ENCODE measurements at regions not wholly inside any gene's neighbourhood (a gene's known extent, or its start where the extent isn't known, plus 50 kb on each side); places are given as distances from the start of the nearest gene placed in this dataset.

GRCh38 chr13:80211566-80211965, 129.4 kb downstream of the SPRY2 start:
- ATAC-seq (no peak), DNase-seq (ENCODE audit: low spot score) (no peak)
- Histone ChIP-seq H3K27me3 (ENCODE audit: insufficient read depth) (no peaks in the 10 kb centered on the region), H3K4me3 (no peak overlapping the region), H3K36me3 (ENCODE audit: insufficient read depth) (no peaks in the 10 kb centered on the region), H3K9me2 (ENCODE audit: insufficient read depth) (no peaks in the 10 kb centered on the region), H3K27ac (ENCODE audit: low read depth) (no peak overlapping the region), H3K79me2 (replicated peaks; ENCODE audit: insufficient read depth) (no peaks in the 10 kb centered on the region), H3F3A (replicated peaks; ENCODE audit: low read depth) (no peaks in the 10 kb centered on the region), H4K20me1 (replicated peaks; ENCODE audit: insufficient read depth) (no peaks in the 10 kb centered on the region), H3K4me2 (no peak overlapping the region), H3K4me1 (ENCODE audit: insufficient read depth) (peaks cover 19% of the 10 kb centered on the region), H2AFZ (no peak overlapping the region)
- no peaks in the 10 kb centered on the region for H3K36me3 Mint-ChIP-seq (ENCODE audit: low read depth)
- H3K4me1 Mint-ChIP-seq: peaks cover 20% of the 10 kb centered on the region
- H3K27me3 Mint-ChIP-seq (ENCODE audit: insufficient read depth, low read depth, poor library complexity): peaks cover 4% of the 10 kb centered on the region
- H3K27ac Mint-ChIP-seq: no peak overlapping the region
- no peak for TF ChIP-seq EZH2 (IDR thresholded peaks at IDR 0.05; ENCODE audit: low read depth, unreplicated experiment)
- TF ChIP-seq, protein P1, sequence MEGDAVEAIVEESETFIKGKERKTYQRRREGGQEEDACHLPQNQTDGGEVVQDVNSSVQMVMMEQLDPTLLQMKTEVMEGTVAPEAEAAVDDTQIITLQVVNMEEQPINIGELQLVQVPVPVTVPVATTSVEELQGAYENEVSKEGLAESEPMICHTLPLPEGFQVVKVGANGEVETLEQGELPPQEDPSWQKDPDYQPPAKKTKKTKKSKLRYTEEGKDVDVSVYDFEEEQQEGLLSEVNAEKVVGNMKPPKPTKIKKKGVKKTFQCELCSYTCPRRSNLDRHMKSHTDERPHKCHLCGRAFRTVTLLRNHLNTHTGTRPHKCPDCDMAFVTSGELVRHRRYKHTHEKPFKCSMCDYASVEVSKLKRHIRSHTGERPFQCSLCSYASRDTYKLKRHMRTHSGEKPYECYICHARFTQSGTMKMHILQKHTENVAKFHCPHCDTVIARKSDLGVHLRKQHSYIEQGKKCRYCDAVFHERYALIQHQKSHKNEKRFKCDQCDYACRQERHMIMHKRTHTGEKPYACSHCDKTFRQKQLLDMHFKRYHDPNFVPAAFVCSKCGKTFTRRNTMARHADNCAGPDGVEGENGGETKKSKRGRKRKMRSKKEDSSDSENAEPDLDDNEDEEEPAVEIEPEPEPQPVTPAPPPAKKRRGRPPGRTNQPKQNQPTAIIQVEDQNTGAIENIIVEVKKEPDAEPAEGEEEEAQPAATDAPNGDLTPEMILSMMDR (conservative IDR thresholded peaks at IDR 0.05; ENCODE audit: low read depth in 2 of 2): no peak
- TF ChIP-seq EZH2phosphoT487 (IDR thresholded peaks at IDR 0.05; ENCODE audit: unreplicated experiment): no peak
- TF ChIP-seq, protein P2, sequence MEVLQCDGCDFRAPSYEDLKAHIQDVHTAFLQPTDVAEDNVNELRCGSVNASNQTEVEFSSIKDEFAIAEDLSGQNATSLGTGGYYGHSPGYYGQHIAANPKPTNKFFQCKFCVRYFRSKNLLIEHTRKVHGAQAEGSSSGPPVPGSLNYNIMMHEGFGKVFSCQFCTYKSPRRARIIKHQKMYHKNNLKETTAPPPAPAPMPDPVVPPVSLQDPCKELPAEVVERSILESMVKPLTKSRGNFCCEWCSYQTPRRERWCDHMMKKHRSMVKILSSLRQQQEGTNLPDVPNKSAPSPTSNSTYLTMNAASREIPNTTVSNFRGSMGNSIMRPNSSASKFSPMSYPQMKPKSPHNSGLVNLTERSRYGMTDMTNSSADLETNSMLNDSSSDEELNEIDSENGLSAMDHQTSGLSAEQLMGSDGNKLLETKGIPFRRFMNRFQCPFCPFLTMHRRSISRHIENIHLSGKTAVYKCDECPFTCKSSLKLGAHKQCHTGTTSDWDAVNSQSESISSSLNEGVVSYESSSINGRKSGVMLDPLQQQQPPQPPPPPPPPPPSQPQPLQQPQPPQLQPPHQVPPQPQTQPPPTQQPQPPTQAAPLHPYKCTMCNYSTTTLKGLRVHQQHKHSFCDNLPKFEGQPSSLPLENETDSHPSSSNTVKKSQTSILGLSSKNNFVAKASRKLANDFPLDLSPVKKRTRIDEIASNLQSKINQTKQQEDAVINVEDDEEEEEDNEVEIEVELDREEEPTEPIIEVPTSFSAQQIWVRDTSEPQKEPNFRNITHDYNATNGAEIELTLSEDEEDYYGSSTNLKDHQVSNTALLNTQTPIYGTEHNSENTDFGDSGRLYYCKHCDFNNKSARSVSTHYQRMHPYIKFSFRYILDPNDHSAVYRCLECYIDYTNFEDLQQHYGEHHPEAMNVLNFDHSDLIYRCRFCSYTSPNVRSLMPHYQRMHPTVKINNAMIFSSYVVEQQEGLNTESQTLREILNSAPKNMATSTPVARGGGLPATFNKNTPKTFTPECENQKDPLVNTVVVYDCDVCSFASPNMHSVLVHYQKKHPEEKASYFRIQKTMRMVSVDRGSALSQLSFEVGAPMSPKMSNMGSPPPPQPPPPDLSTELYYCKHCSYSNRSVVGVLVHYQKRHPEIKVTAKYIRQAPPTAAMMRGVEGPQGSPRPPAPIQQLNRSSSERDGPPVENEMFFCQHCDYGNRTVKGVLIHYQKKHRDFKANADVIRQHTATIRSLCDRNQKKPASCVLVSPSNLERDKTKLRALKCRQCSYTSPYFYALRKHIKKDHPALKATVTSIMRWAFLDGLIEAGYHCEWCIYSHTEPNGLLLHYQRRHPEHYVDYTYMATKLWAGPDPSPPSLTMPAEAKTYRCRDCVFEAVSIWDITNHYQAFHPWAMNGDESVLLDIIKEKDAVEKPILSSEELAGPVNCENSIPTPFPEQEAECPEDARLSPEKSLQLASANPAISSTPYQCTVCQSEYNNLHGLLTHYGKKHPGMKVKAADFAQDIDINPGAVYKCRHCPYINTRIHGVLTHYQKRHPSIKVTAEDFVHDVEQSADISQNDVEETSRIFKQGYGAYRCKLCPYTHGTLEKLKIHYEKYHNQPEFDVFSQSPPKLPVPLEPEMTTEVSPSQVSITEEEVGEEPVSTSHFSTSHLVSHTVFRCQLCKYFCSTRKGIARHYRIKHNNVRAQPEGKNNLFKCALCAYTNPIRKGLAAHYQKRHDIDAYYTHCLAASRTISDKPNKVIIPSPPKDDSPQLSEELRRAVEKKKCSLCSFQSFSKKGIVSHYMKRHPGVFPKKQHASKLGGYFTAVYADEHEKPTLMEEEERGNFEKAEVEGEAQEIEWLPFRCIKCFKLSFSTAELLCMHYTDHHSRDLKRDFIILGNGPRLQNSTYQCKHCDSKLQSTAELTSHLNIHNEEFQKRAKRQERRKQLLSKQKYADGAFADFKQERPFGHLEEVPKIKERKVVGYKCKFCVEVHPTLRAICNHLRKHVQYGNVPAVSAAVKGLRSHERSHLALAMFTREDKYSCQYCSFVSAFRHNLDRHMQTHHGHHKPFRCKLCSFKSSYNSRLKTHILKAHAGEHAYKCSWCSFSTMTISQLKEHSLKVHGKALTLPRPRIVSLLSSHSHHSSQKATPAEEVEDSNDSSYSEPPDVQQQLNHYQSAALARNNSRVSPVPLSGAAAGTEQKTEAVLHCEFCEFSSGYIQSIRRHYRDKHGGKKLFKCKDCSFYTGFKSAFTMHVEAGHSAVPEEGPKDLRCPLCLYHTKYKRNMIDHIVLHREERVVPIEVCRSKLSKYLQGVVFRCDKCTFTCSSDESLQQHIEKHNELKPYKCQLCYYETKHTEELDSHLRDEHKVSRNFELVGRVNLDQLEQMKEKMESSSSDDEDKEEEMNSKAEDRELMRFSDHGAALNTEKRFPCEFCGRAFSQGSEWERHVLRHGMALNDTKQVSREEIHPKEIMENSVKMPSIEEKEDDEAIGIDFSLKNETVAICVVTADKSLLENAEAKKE (CRISPR knock-in tag; IDR thresholded peaks at IDR 0.05): no peak
- TF ChIP-seq CREB1 (CRISPR knock-in tag; IDR thresholded peaks at IDR 0.05; ENCODE audit: low read depth): no peak
- TF ChIP-seq STAT1 (IDR thresholded peaks at IDR 0.05; ENCODE audit: unreplicated experiment): no peak
- no peak for TF ChIP-seq ZNF331 (CRISPR knock-in tag; IDR thresholded peaks at IDR 0.05; ENCODE audit: low read depth)
- TF ChIP-seq, protein P3, sequence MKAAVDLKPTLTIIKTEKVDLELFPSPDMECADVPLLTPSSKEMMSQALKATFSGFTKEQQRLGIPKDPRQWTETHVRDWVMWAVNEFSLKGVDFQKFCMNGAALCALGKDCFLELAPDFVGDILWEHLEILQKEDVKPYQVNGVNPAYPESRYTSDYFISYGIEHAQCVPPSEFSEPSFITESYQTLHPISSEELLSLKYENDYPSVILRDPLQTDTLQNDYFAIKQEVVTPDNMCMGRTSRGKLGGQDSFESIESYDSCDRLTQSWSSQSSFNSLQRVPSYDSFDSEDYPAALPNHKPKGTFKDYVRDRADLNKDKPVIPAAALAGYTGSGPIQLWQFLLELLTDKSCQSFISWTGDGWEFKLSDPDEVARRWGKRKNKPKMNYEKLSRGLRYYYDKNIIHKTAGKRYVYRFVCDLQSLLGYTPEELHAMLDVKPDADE (IDR thresholded peaks at IDR 0.05): no peak
- no peak for TF ChIP-seq JUNB (IDR thresholded peaks at IDR 0.05; ENCODE audit: unreplicated experiment)
- no peak for TF ChIP-seq REST (IDR thresholded peaks at IDR 0.05; ENCODE audit: unreplicated experiment)
- no peak for TF ChIP-seq NANOG (IDR thresholded peaks at IDR 0.05; ENCODE audit: borderline replicate concordance)
- no peak for TF ChIP-seq POLR2AphosphoS5 (IDR thresholded peaks at IDR 0.05; ENCODE audit: low read depth)
- TF ChIP-seq ZNF114 (CRISPR knock-in tag; IDR thresholded peaks at IDR 0.05): no peak
- H3K4me3 Mint-ChIP-seq: no peak overlapping the region
- H3K9me3 Mint-ChIP-seq: no peaks in the 10 kb centered on the region

Measured in GM23338 (cell line).